ENCODE measurements at regions not wholly inside any gene's neighbourhood (a gene's known extent, or its start where the extent isn't known, plus 50 kb on each side); places are given as distances from the start of the nearest gene placed in this dataset.

DNA sequence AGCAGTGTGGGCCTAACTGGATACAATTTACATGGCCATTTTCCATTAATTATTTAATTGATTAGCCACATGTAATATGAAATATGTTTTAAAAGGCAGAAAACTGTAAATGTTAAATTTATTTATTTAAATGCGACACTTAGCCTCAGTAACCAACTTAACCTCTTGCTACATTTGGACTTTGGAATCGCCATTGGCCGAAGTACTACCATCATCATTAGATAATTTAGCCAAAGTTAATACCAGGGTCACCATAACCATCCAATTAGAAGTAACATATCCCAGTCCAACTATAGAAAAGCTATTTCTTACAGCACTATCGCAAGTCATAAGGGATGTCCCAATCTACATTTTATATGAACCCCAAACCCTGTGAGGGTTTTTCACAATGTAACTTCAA is 558.6 kb upstream of the IGFBP3 start:
- TF ChIP-seq EZH2 (IDR thresholded peaks at IDR 0.05) (no peak), POLR2AphosphoS5 (IDR thresholded peaks at IDR 0.05; ENCODE audit: borderline replicate concordance, low read depth, low read length) (no peak)

All from SK-N-MC (cell line).